Right atrium auricular region (tissue), 2 donors: ENCODE measurements at regions not wholly inside any gene's neighbourhood (a gene's known extent, or its start where the extent isn't known, plus 50 kb on each side); places are given as distances from the start of the nearest gene placed in this dataset.

Source experiments
- DNase-seq: peaks from one replicate; pipeline ENCODE4 v3.0.0-alpha.2; 2019; ENCODE audit warnings: low spot score
- H3K27ac ChIP-seq, 2 donors: fragments of 200-600 bp; sonication (generic); 1 replicate in 1 of 2; 2 replicates in 1 of 2; pipeline ENCODE4 v1.5.1; 2016 to 2019
- H3K27me3 ChIP-seq, 2 donors: fragments of 200-600 bp; sonication (generic); one replicate each; pipeline versions ENCODE4 v1.5.1 to v1.6.0; 2017 to 2019
- H3K36me3 ChIP-seq: fragments of 200-600 bp; sonication (generic); one replicate; pipeline ENCODE4 v1.5.1; 2016
- H3K4me1 ChIP-seq, 2 donors: fragments of 200-600 bp; sonication (generic); one replicate each; pipeline versions ENCODE4 v1.5.1 to v1.6.0; 2017 to 2019
- H3K4me3 ChIP-seq, 2 donors: fragments of 200-600 bp; sonication (generic); 1 replicate in 1 of 2; 2 replicates in 1 of 2; pipeline ENCODE4 v1.5.1; 2017 to 2019; ENCODE audit warnings: mild to moderate bottlenecking in 1 of 2, moderate library complexity in 1 of 2
- H3K9me3 ChIP-seq, 2 donors: fragments of 200-600 bp; sonication (generic); one replicate each; pipeline ENCODE4 v1.5.1; 2019
- TF ChIP-seq, protein P1 (sequence below), 2 donors: fragments of 200-600 bp; sonication (generic); IDR thresholded peaks; one replicate each; pipeline ENCODE4 v1.5.1; 2019; ENCODE audit warnings: antibody characterized with exemption in 2 of 2

DNA sequence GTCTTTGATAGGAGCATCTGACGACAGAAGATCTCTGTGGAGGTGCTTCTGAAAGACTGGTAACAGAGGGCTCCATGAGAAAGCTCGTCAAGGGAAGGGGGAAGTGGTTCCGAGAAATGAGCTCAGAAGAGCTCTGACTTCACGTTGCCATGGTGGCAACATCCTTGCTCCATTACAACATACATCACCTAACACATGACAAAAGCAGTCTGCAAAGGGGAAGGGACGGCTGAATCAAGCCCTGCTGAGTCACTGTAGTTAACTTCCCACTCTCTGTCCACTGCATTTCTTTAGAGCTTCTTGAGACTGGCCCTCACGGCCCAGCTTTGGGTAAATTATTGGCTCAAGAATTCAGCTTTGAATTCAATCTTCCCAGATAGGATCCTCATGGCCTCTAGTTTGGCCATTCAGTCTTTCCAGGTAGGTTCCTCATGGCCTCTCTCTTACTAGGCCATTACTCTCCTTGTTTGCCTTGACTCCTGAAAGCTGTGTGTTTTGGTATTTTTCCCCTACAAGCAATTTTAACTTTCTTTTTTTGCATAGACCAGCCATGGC lies 88.0 kb upstream of the ZNF648 start:
- H3K36me3 ChIP-seq: no peaks in the 10 kb centered on the region
- no peaks in the 10 kb centered on the region for H3K9me3 ChIP-seq
- no peaks in the 10 kb centered on the region for H3K27me3 ChIP-seq
- H3K4me1 ChIP-seq: peaks cover 0 to 10% of the 10 kb centered on the region in 2 donors
- peak; percentile 78 for DNase-seq
- TF ChIP-seq, protein P1, sequence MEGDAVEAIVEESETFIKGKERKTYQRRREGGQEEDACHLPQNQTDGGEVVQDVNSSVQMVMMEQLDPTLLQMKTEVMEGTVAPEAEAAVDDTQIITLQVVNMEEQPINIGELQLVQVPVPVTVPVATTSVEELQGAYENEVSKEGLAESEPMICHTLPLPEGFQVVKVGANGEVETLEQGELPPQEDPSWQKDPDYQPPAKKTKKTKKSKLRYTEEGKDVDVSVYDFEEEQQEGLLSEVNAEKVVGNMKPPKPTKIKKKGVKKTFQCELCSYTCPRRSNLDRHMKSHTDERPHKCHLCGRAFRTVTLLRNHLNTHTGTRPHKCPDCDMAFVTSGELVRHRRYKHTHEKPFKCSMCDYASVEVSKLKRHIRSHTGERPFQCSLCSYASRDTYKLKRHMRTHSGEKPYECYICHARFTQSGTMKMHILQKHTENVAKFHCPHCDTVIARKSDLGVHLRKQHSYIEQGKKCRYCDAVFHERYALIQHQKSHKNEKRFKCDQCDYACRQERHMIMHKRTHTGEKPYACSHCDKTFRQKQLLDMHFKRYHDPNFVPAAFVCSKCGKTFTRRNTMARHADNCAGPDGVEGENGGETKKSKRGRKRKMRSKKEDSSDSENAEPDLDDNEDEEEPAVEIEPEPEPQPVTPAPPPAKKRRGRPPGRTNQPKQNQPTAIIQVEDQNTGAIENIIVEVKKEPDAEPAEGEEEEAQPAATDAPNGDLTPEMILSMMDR (IDR thresholded peaks at IDR 0.05): no peak
- H3K4me3 ChIP-seq: no peak overlapping the region
- H3K27ac ChIP-seq: peak overlapping the region in 1 of 2 donors; percentile 35

DNA sequence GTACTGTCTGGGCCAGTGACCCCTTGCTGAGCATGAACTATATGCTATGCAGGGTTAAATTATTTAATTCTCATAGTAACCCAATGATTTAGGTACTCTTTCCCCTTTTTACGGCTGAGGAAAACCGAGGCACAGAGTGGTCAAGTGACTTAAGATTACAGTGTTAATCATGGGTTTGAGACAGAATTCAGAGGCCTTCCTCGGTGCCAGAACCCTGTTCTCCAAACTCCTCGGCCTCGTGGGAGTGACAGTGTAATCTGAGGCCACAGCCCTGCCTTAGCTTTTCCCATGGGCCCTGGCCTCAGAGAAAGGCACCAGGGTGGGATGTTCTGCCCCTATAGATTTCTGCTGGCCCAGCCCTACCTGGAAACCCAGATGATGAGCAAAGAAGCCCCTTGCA lies 86.4 kb upstream of the ZNF648 start:
- Histone ChIP-seq H3K27me3 (no peaks in the 10 kb centered on the region), H3K36me3 (no peaks in the 10 kb centered on the region), H3K4me3 (no peak overlapping the region), H3K27ac (no peak overlapping the region), H3K4me1 (peaks cover 0 to 25% of the 10 kb centered on the region in 2 donors), H3K9me3 (no peaks in the 10 kb centered on the region)
- DNase-seq: no peak
- TF ChIP-seq, protein P1 (IDR thresholded peaks at IDR 0.05): no peak

DNA sequence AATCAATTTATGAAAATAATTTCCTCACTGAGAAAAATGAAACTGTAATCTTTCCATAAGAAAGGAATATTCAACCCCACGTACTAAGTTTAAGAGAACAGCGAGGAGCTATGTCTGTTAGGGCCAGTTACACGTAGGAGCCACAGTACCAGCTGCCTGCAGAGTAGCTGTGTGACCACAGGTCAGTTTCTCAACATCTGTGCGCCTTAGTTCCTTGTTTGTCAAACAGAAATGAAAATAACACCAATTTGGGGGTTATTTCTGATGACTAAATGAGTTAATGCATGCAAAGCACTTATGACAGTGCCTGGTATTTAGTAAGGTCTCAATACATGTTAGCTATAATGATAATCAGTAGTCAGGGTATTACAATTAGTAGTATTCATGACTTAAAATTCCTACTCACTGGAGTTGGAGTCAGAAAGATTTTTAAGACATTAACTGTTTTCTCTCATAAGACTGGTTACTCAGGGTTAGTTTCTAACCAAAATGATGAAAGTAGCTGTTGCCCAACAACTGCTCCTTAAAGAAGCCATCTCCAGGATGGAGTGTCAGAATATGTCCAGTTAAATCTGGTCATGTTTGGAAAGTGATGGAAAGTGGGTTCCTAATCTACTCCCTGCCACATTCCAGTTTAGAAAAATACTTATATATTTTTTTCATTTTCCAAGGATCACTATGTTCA lies 85.8 kb upstream of the ZNF648 start:
- H3K27ac ChIP-seq: no peak overlapping the region
- H3K36me3 ChIP-seq: no peaks in the 10 kb centered on the region
- H3K27me3 ChIP-seq: no peaks in the 10 kb centered on the region
- H3K4me3 ChIP-seq: no peak overlapping the region
- TF ChIP-seq, protein P1 (IDR thresholded peaks at IDR 0.05): no peak
- H3K4me1 ChIP-seq: peaks cover 0 to 26% of the 10 kb centered on the region in 2 donors
- H3K9me3 ChIP-seq: no peaks in the 10 kb centered on the region
- no peak for DNase-seq

DNA sequence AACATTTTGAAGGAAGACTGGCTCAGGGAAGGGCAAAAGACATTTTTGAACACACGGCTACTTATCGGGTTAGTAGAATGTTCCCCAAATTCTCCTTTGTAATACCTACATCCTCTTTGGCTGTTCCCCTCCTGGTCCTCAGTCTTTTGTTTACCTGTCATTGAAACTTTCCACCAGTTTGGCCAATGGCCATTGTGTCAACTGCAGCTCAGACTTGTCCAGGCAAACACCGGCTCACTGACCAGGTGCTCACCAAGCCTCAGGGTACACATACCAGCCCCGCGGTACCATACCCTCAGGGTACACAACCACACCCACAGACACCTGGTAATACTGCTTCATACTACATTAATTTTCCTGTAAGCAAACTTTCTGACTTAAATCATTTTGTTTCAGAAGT lies 84.8 kb upstream of the ZNF648 start:
- Histone ChIP-seq H3K9me3 (no peaks in the 10 kb centered on the region), H3K4me3 (no peak overlapping the region), H3K27ac (peak overlapping the region in 1 of 2 donors; percentile 90), H3K36me3 (no peaks in the 10 kb centered on the region), H3K27me3 (no peaks in the 10 kb centered on the region), H3K4me1 (peaks cover 0 to 26% of the 10 kb centered on the region in 2 donors)
- TF ChIP-seq, protein P1 (IDR thresholded peaks at IDR 0.05): no peak
- no peak for DNase-seq

DNA sequence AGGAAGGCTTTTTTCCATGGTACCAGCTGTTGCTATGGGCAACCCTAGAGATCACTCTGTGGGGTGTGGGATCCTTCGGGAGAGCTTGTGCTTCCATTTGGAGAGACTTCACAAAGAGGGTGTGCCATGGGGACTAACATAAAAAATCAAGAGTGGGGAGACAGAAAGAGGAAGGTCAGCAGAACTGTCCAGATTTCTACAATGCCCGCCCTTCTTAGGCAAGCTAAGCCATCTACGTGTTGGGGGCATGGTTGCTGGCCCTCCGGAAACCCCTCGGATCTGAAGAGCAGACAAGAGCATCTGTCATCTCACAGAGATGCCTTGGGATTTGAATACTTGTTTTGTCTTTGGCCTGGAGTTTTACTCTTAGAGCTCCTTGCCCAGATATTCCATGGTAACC lies 83.9 kb upstream of the ZNF648 start:
- H3K27ac ChIP-seq: peak overlapping the region; percentile 87 to 90
- peaks cover 0 to 26% of the 10 kb centered on the region in 2 donors for H3K4me1 ChIP-seq
- no peak overlapping the region for H3K4me3 ChIP-seq
- no peaks in the 10 kb centered on the region for H3K27me3 ChIP-seq
- TF ChIP-seq, protein P1 (IDR thresholded peaks at IDR 0.05): no peak
- no peaks in the 10 kb centered on the region for H3K36me3 ChIP-seq
- DNase-seq: no peak
- no peaks in the 10 kb centered on the region for H3K9me3 ChIP-seq
